ENCODE measurements at regions not wholly inside any gene's neighbourhood (a gene's known extent, or its start where the extent isn't known, plus 50 kb on each side); places are given as distances from the start of the nearest gene placed in this dataset.
A peak's percentile ranks its signal among the peaks of the same experiment; 100 is the strongest.

- TF ChIP-seq CTCF (IDR thresholded peaks at IDR 0.05; ENCODE audit: low read depth, low read length) = no peak
- H3K4me3 ChIP-seq (ENCODE audit: low read depth, low read length) = no peak overlapping the region
These were observed 391.0 kb downstream of the CDH2 start for GRCh38 chr18:27785815-27786471.

DNA sequence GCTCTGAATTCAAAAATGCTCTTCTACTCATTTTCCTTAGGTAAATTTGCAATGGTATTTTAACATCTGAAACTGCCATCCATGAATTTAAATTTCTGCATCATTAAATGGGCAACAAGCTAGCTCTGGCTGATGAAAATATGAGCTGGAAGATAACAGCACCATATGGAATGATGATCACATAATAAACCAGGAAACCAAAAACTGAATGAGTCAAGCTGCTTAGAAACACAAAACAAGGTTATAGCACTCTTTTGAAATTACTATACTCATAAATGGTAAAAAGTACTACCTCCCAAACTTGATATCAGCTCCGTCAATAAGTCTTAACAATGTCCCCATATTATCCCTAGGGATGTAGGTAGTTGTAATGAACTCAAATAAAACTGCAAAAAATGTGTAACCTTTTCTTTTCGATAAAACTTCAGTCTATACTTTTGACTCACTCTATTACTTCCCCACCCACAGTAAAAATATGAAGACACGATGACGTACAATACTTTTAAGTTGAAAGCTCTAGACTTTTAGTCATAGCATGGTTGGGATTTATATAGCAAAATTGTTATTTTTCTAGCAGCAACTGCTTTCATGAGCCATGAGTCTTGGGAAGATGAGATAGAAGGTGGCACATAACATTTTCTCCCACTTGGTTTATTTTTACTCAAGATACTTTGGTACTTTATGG is 396.7 kb downstream of the CDH2 start:
- H3K4me3 ChIP-seq (ENCODE audit: low read depth, low read length) = no peak overlapping the region

GRCh38 chr18:27778925-27779324 is 398.0 kb downstream of the CDH2 start:
- no peak overlapping the region for H3K4me3 ChIP-seq (ENCODE audit: low read depth, low read length)
- no peak for TF ChIP-seq CTCF (IDR thresholded peaks at IDR 0.05; ENCODE audit: low read depth, low read length)

More for the DNA sequence above, 396.7 kb downstream of the CDH2 start:
- no peak for TF ChIP-seq CTCF (IDR thresholded peaks at IDR 0.05; ENCODE audit: low read depth, low read length)

DNA sequence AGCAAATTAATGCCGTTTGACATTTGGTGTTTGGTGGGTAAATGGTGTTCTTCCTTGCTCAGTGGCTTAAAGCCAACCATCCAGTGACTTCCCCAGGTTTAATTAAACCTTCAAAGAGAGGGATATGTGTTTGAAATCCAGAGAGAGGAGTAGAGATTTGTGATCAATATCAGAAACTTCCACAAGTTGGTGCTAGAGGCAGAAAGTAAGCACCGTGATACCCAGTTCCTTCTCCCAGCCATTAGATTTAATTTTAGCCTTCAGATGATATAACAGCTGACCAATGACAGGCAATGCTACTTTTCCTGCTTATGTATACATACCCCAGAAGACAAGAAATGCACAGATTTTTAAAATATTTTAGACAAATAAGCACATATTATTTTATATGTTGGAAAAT is 398.5 kb downstream of the CDH2 start:
- H3K4me3 ChIP-seq (ENCODE audit: low read depth, low read length) = no peak overlapping the region
- peak; percentile 13; the same call in 1 of the 2 replicates for TF ChIP-seq CTCF (IDR thresholded peaks at IDR 0.05; ENCODE audit: low read depth, low read length)

GRCh38 chr18:27772081-27772480 is 404.8 kb downstream of the CDH2 start:
- TF ChIP-seq CTCF (IDR thresholded peaks at IDR 0.05; ENCODE audit: low read depth, low read length) = no peak
- H3K4me3 ChIP-seq (ENCODE audit: low read depth, low read length) = no peak overlapping the region

GRCh38 chr18:27771571-27771970 is 405.4 kb downstream of the CDH2 start:
- no peak for TF ChIP-seq CTCF (IDR thresholded peaks at IDR 0.05; ENCODE audit: low read depth, low read length)
- no peak overlapping the region for H3K4me3 ChIP-seq (ENCODE audit: low read depth, low read length)

DNA sequence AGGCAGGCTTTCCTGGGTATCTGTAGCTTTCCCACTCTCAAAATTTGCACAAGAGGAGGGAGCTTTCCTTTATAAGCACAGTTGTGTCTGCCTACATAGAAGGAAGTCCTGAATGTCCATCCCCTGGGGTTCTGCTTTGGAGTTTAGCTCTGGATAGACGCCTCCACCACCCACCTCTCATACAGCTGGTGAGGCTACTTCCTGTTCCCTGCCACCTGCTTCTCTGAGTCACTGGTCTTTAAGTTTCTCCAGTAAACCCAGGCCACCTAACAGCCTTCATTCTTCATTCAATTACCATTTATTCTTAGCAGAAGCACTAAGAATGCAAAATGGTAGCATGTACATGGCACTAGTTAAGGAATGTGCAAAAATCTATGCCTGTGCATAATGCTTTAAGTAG is 407.8 kb downstream of the CDH2 start:
- TF ChIP-seq CTCF (IDR thresholded peaks at IDR 0.05; ENCODE audit: low read depth, low read length) = no peak
- no peak overlapping the region for H3K4me3 ChIP-seq (ENCODE audit: low read depth, low read length)

All from WI38 (cell line).